Uterus (tissue), 3 donors: ENCODE measurements at regions not wholly inside any gene's neighbourhood (a gene's known extent, or its start where the extent isn't known, plus 50 kb on each side); places are given as distances from the start of the nearest gene placed in this dataset.

Experiments used
- DNase-seq, 2 donors: peaks; one replicate each; pipeline ENCODE4 v3.0.0-alpha.2; 2019 to 2020
- H3K27ac ChIP-seq, 2 donors: fragments of 200-600 bp; sonication (generic); 1 replicate in 1 of 2; 2 replicates in 1 of 2; pipeline ENCODE4 v1.5.1; 2016 to 2018
- H3K27me3 ChIP-seq, 2 donors: fragments of 200-600 bp; sonication (generic); one replicate each; pipeline ENCODE4 v1.5.1; 2018 to 2019; ENCODE audit warnings: control low read depth in 1 of 2
- H3K36me3 ChIP-seq, 2 donors: fragments of 200-600 bp; sonication (generic); one replicate each; pipeline ENCODE4 v1.5.1; 2019; ENCODE audit warnings: control low read depth in 1 of 2
- H3K4me1 ChIP-seq, 2 donors: fragments of 200-600 bp; sonication (generic); one replicate each; pipeline ENCODE4 v1.5.1; 2018 to 2019; ENCODE audit warnings: control low read depth in 1 of 2
- H3K4me3 ChIP-seq, 2 donors: fragments of 200-600 bp; sonication (generic); 1 replicate in 1 of 2; 2 replicates in 1 of 2; pipeline ENCODE4 v1.5.1; 2018 to 2019; ENCODE audit warnings: mild to moderate bottlenecking in 1 of 2
- H3K9me3 ChIP-seq, 2 donors: fragments of 200-600 bp; sonication (generic); one replicate each; pipeline ENCODE4 v1.5.1; 2019; ENCODE audit warnings: control low read depth in 1 of 2
- CTCF ChIP-seq, 4 experiments: fragments of 200-600 bp in 2 of 4; fragments of 450-650 bp in 2 of 4; sonication (generic) in 2 of 4; IDR thresholded peaks; one replicate each; pipeline ENCODE4 v1.5.1; 2016 to 2019; ENCODE audit warnings: antibody characterized with exemption in 4 of 4, mild to moderate bottlenecking in 2 of 4, moderate library complexity in 1 of 4
- POLR2A ChIP-seq, 2 donors: fragments of 450-650 bp; IDR thresholded peaks; one replicate each; pipeline ENCODE4 v1.6.1; 2016; ENCODE audit warnings: antibody characterized with exemption in 2 of 2, mild to moderate bottlenecking in 1 of 2, moderate library complexity in 1 of 2
- intact Hi-C: fragments of 100-400 bp; cut with DNase I; formaldehyde crosslinking; loops from one replicate; pipeline ENCODE4 v1.15.1; 2023; ENCODE audit warnings: low total_unique reads
- donor health status: DM: yes; HTN: yes; CAD: no.

GRCh38 chr10:25101461-25102146 is 73.2 kb upstream of the GPR158 start:
- DNase-seq, result no peak
- Histone ChIP-seq H3K36me3 (no peaks in the 10 kb centered on the region), H3K27me3 (no peaks in the 10 kb centered on the region), H3K4me1 (no peaks in the 10 kb centered on the region), H3K27ac (no peak overlapping the region), H3K9me3 (no peaks in the 10 kb centered on the region), H3K4me3 (no peak overlapping the region)
- TF ChIP-seq CTCF (IDR thresholded peaks at IDR 0.05), result no peak
- no peak for TF ChIP-seq POLR2A (IDR thresholded peaks at IDR 0.05)
- intact Hi-C loops, result no loop called here

DNA sequence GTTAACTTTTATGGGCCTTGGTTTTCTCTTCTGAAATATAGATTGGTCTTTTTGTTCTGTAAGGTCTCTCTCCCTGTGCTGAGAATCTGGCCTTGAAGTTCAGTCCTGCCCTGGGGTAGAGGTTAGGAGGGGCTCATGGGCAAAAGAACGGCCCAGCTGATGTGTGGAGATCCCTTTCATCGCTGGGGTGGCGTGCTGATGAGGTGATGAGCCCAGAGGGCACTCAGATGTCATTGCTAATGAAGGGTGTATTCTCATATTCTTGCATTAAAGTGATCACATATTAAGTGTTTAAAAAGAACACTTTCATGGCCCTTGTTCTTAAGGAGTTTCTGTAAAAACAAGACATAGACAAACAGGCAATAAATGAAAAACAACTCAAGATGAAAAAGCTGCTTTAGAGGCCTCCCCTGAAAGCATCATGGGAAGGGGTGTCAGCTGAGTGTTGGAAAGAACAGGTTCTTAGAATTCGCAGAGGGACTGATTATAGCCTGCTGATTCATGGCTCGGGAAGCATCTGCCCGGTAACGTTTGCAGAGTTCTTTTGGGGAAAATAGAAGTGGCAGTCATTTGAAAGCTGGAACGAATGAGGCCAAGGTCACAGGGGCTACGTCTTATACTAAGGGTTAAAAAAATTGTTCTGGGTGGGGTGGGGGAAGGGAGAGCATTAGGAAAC is 72.5 kb upstream of the GPR158 start:
- Histone ChIP-seq H3K27ac (no peak overlapping the region), H3K4me1 (no peaks in the 10 kb centered on the region), H3K27me3 (no peaks in the 10 kb centered on the region), H3K4me3 (no peak overlapping the region), H3K36me3 (no peaks in the 10 kb centered on the region), H3K9me3 (no peaks in the 10 kb centered on the region)
- no peak for TF ChIP-seq CTCF (IDR thresholded peaks at IDR 0.05)
- no peak for TF ChIP-seq POLR2A (IDR thresholded peaks at IDR 0.05)
- intact Hi-C loops, result no loop called here
- no peak for DNase-seq

DNA sequence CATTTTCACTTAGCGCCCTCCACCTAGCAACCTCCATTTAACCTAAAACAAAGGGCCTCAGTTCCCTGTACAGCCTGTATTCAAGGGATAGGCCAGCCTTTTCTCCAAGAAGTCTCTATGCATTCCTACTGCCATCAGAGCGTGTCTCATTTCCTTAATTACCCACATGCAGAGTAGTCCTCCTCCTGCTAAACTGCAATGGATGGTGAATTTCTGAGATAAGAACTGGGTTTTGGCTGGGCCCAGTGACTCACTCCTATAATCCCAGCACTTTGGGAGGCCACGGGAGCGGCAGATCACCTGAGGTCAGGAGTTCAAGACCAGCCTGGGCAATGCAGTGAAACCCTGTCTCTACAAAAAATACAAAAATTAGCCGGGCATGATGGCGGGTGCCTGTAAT is 71.1 kb upstream of the GPR158 start:
- TF ChIP-seq CTCF (IDR thresholded peaks at IDR 0.05) (no peak), POLR2A (IDR thresholded peaks at IDR 0.05) (no peak)
- Histone ChIP-seq H3K4me1 (no peaks in the 10 kb centered on the region), H3K4me3 (no peak overlapping the region), H3K9me3 (no peaks in the 10 kb centered on the region), H3K27me3 (no peaks in the 10 kb centered on the region), H3K36me3 (no peaks in the 10 kb centered on the region), H3K27ac (no peak overlapping the region)
- no peak for DNase-seq
- intact Hi-C loops, result no loop called here

GRCh38 chr10:25104441-25104840 is 70.4 kb upstream of the GPR158 start:
- Histone ChIP-seq H3K4me3 (no peak overlapping the region), H3K4me1 (no peaks in the 10 kb centered on the region), H3K27me3 (no peaks in the 10 kb centered on the region), H3K9me3 (no peaks in the 10 kb centered on the region), H3K27ac (no peak overlapping the region), H3K36me3 (no peaks in the 10 kb centered on the region)
- no peak for DNase-seq
- intact Hi-C loops, result no loop called here
- TF ChIP-seq CTCF (IDR thresholded peaks at IDR 0.05) (no peak), POLR2A (IDR thresholded peaks at IDR 0.05) (no peak)

DNA sequence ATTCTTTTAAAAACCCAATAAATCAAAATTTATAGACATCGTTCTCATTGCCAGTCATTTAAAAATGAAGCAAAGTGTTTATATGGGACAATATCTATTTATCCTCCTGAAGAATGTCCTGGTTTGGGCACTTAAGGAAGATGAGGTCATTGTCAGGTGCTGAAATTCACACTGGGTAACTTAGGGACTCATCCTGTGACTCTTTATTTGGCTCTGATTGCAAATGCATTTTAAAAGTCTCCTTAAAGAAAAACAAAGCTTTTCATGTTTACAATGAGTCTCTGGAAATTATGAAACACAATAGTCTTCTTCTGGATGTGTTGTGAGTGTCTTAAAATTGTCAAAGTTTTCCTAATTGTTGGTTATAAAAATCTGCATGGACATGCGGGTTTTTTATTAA is 69.5 kb upstream of the GPR158 start:
- Histone ChIP-seq H3K27ac (no peak overlapping the region), H3K36me3 (no peaks in the 10 kb centered on the region), H3K4me1 (no peaks in the 10 kb centered on the region), H3K9me3 (no peaks in the 10 kb centered on the region), H3K4me3 (no peak overlapping the region), H3K27me3 (no peaks in the 10 kb centered on the region)
- no peak for DNase-seq
- TF ChIP-seq POLR2A (IDR thresholded peaks at IDR 0.05), result no peak
- no peak for TF ChIP-seq CTCF (IDR thresholded peaks at IDR 0.05)
- intact Hi-C loops, result no loop called here
